ENCODE measurements at regions not wholly inside any gene's neighbourhood (a gene's known extent, or its start where the extent isn't known, plus 50 kb on each side); places are given as distances from the start of the nearest gene placed in this dataset.

- DNase-seq (ENCODE audit: low spot score) = peak; percentile 77
Observed at GRCh38 chr3:42012935-42013690, 51.2 kb upstream of the ULK4 start.

DNA sequence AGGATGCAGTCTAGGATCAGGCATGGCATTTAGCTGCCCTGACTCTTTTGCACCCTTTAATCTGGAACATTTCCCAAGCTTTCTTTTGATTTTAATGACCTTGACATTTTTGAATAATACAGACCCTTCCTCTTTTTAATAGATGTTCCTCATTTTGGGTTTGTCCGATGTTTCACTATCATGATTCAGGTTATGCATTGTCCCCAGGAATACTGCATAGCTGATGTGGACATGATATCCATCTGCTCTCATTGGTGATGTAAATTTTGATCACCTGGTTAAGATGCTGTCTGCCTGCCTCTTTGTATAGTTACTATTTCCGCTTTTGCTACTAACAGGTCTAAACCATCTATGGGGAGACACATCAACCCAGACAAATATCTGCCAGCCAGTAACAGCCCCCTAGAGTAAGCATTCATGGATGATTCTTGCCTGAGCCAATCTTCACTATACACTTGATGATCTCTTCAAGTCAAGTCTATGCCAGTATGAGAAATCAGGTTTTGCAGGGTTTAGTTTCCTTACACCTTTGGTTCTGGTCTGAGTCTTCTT is 50.6 kb upstream of the ULK4 start:
- DNase-seq (ENCODE audit: low spot score) = peak; percentile 89
